Activated naive CD4-positive, alpha-beta T cell treated with anti-CD3 and anti-CD28 coated beads, Interleukin-2, amount 50 U/mL, for 24 hours (primary cell): ENCODE measurements at regions not wholly inside any gene's neighbourhood (a gene's known extent, or its start where the extent isn't known, plus 50 kb on each side); places are given as distances from the start of the nearest gene placed in this dataset.
A peak's percentile ranks its signal among the peaks of the same experiment; 100 is the strongest.
"Not testable (repeated sequence)": the region's sequence is repeated elsewhere in the genome, so short reads cannot be mapped to it uniquely, and the experiment has no call there.

Source experiments
- H3K27ac Mint-ChIP-seq: one replicate; pipeline ENCODE4 v1.8.0; 2021; ENCODE audit warnings: mild to moderate bottlenecking, mixed read lengths
- H3K27me3 Mint-ChIP-seq: one replicate; pipeline ENCODE4 v1.8.0; 2021; ENCODE audit warnings: mixed read lengths
- H3K36me3 Mint-ChIP-seq: one replicate; pipeline ENCODE4 v1.8.0; 2021; ENCODE audit warnings: mixed read lengths
- H3K4me1 Mint-ChIP-seq: one replicate; pipeline ENCODE4 v1.8.0; 2021; ENCODE audit warnings: mixed read lengths
- H3K4me3 Mint-ChIP-seq: one replicate; pipeline ENCODE4 v1.8.0; 2021; ENCODE audit warnings: mild to moderate bottlenecking, mixed read lengths
- H3K9me3 Mint-ChIP-seq: one replicate; pipeline ENCODE4 v1.8.0; 2021; ENCODE audit warnings: mixed read lengths

DNA sequence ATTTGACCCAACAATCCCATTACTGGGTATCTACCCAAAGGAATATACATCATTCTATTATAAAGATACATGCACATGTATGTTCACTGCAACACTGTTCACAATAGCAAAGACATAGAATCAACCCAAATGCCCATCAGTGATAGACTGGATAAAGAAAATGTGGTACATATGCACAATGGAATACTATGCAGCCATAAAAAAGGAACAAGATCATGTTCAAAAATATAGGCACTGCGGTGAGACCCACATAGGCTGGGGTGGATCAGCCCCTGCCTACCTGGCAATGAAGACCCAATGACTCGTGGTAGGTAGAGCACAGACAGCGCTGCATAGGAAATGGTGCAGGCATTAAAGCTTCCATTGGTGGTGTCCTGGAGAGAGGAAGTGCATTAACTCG, 88.6 kb upstream of the NFIL3 start:
- peaks cover 15% of the 10 kb centered on the region for H3K27me3 Mint-ChIP-seq
- not testable (repeated sequence) for H3K4me1 Mint-ChIP-seq, H3K27ac Mint-ChIP-seq, H3K36me3 Mint-ChIP-seq, H3K9me3 Mint-ChIP-seq, H3K4me3 Mint-ChIP-seq

DNA sequence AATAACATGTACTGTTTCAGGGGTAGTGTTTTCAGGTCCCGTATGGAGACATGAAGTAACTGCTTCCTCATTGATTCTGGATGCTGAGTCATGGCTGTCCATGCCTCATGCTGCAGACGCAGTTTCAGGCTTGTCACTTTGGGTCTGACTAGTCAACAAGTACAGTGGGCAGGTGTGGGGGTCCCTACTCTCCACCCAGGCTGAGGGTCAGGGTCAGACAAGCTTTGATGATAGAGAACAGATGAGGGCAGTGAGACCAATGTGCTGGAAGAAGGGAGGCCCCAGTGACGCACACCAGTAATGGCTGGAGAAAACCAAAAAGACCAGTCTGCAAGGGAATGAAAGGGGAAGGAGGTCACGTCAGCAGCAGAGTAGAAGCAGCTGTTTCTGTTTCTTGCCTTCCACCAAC, 80.0 kb upstream of the NFIL3 start:
- no peak overlapping the region for H3K27ac Mint-ChIP-seq
- H3K27me3 Mint-ChIP-seq: peaks cover 1% of the 10 kb centered on the region
- H3K4me3 Mint-ChIP-seq: no peak overlapping the region
- H3K4me1 Mint-ChIP-seq: no peaks in the 10 kb centered on the region
- H3K36me3 Mint-ChIP-seq: no peaks in the 10 kb centered on the region
- H3K9me3 Mint-ChIP-seq: no peaks in the 10 kb centered on the region

DNA sequence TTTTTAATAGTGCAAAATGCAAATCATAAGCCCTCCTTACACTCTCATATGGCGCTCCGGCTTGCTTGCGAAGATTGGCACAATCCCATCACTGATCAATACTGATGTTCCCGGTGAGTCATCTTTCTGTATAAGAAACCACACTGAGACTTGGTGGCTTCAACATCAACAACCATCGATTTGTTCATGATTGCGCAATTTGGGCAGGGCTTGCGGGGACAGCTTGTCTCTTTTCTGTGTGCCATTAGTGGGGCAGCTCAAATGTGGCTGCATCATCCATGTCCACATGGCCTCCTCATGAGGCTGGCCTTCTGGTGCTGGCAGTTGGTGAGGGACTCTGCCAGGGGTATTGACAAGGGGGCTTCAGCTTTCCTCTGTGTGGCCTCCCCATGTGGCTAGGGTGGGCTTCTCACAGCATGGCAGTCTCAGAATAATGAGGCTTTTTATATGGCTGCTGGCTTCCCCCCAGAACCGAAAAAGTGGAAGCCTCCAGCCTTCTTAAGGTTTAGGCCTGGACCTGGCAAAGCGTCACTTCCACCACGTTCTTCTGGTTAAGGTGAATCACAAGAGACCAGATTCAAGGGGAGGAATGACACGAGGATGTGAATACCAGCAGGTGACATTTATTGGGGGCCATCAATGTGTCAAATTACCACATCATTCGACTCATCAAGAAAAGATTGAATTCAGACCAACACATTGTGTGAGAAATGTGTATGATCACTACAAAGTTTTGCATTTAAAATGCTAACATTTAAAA, 79.5 kb upstream of the NFIL3 start:
- H3K27ac Mint-ChIP-seq: no peak overlapping the region
- H3K36me3 Mint-ChIP-seq: no peaks in the 10 kb centered on the region
- H3K27me3 Mint-ChIP-seq: peaks cover 1% of the 10 kb centered on the region
- no peaks in the 10 kb centered on the region for H3K9me3 Mint-ChIP-seq
- no peak overlapping the region for H3K4me3 Mint-ChIP-seq
- no peaks in the 10 kb centered on the region for H3K4me1 Mint-ChIP-seq

DNA sequence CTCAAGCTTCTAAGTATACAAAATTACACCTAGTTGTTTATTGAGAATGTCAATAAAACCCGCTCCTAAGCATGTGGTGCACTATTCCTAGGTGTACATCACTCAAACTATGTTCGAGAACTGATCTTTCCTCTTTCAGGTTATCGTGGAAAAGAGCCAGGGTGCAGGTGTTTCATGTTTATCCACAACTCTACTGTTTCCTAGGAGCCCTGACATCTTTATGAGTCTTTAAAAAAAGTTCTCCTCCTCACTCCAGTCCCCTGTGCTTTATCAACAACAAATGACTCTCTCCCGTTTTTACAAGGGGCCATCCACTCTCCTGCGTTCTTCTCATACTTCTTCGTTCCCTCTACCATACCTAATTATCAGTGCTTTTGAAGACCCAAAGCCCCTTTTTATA, 78.8 kb upstream of the NFIL3 start:
- Mint-ChIP-seq H3K27me3 (peaks cover under 1% of the 10 kb centered on the region), H3K9me3 (no peaks in the 10 kb centered on the region), H3K27ac (no peak overlapping the region), H3K36me3 (no peaks in the 10 kb centered on the region), H3K4me3 (no peak overlapping the region), H3K4me1 (no peaks in the 10 kb centered on the region)

DNA sequence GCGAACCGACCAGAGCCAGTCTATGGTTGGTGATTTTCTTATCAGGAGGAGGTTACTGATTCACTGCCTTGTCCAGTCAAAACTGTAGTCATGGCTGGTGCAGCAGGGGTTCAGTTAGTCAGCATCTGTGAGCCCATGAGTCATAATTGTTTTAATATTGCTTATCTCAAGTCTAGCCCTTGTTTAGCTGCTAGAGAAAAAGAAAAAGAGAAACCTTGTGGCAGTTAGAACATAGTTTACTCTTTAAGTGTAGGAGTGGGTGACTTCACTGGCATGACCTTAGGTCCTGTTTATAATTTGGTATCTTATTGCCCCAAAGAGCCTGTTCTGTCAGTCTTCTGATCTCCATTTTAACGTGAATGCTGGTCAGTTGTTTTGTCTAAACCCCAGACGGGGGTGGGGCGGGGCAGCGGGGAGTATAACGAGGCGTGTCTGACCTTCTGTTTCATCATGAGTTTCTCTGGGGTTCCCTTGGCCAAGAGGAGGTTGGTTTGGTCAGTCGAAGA, 76.9 kb upstream of the NFIL3 start:
- Mint-ChIP-seq H3K36me3 (no peaks in the 10 kb centered on the region), H3K4me3 (no peak overlapping the region), H3K4me1 (no peaks in the 10 kb centered on the region), H3K27ac (no peak overlapping the region), H3K9me3 (no peaks in the 10 kb centered on the region), H3K27me3 (peaks cover 5% of the 10 kb centered on the region)

DNA sequence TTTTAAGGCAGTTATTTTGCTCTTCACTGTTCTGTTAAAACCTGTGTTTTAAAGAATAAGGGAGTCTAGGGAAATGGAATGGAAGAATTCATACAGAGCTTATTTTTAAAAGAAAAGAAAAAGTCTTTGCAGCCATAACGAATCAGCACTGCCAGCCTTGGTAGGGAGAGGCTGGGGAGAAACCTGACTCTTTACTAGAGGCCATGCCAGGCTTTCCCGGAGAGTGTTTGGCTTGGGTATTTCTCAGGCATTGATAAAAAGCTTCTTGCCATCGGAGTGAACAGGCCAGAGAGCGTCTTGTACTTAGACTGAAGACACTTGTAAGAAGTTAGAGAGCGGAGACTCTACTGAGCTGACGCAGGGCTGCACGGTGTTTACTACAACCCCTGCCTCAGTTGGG, 72.7 kb upstream of the NFIL3 start:
- Mint-ChIP-seq H3K4me3 (no peak overlapping the region), H3K4me1 (no peaks in the 10 kb centered on the region), H3K27ac (no peak overlapping the region), H3K9me3 (no peaks in the 10 kb centered on the region), H3K36me3 (no peaks in the 10 kb centered on the region), H3K27me3 (peaks cover 12% of the 10 kb centered on the region)

DNA sequence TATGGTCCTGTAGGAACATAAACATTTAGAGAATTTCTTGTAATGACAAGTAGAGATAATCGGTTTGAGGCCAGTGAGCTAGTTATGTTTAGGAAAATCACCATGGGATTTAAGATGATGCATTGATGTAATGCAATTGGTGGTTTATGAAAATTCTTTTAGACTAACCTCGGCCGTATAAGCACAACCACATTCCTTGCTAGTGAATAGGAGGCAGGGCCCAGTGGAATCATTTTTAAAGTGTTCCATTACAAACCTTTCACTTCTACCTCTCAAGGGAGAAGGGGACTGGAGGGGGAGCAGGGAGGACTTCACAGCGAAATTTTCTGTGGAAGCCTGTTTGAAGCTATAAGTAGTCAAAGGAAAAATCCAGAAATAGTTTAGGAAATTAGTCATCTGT, 71.8 kb upstream of the NFIL3 start:
- Mint-ChIP-seq H3K9me3 (no peaks in the 10 kb centered on the region), H3K27me3 (peaks cover 15% of the 10 kb centered on the region), H3K36me3 (no peaks in the 10 kb centered on the region), H3K4me3 (no peak overlapping the region), H3K27ac (no peak overlapping the region), H3K4me1 (no peaks in the 10 kb centered on the region)

DNA sequence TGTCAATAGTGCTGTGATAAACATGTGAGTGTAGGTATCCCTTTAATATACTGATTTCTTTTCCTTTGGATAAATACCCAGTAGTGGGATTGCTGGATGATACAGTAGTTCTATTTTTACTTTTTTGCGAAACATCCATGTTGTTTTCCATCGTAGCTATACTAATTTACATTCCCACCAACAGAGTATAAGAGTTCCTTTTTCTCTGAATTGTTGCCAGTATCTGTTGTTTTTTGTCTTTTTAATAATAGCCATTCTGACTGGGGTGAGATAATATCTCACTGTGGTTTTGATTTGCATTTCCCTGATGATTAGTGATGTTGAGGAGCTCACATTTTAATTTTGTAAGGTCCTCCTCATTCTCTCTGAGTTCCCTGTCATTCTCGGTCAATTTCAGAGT, 71.1 kb upstream of the NFIL3 start:
- peaks cover 15% of the 10 kb centered on the region for H3K27me3 Mint-ChIP-seq
- H3K27ac Mint-ChIP-seq: no peak overlapping the region

DNA sequence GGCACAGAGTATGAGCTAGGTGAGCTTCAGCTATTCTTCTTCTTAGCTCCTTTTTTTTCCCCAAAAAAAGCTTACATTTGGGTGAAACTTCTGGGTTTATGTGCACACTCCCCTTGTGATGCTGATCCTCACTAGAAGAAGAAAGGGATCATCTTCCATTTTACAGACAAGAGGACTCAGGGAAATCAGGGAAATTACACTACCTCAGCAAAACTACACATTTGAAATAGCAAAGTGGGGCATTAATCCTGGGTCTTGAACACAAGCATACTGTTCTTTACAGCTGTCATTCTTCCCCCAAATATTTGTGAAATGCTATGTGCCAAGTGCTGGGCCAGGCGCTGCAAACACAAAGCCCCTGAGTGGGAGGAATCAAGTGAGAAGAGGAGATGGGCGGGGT, 68.6 kb upstream of the NFIL3 start:
- peaks cover 16% of the 10 kb centered on the region for H3K27me3 Mint-ChIP-seq
- H3K4me1 Mint-ChIP-seq: no peaks in the 10 kb centered on the region
- no peaks in the 10 kb centered on the region for H3K9me3 Mint-ChIP-seq
- H3K4me3 Mint-ChIP-seq: no peak overlapping the region
- H3K27ac Mint-ChIP-seq: no peak overlapping the region
- H3K36me3 Mint-ChIP-seq: no peaks in the 10 kb centered on the region

More for the DNA sequence above, 71.1 kb upstream of the NFIL3 start:
- H3K36me3 Mint-ChIP-seq: no peaks in the 10 kb centered on the region
- no peak overlapping the region for H3K4me3 Mint-ChIP-seq
- no peaks in the 10 kb centered on the region for H3K4me1 Mint-ChIP-seq
- H3K9me3 Mint-ChIP-seq: no peaks in the 10 kb centered on the region

DNA sequence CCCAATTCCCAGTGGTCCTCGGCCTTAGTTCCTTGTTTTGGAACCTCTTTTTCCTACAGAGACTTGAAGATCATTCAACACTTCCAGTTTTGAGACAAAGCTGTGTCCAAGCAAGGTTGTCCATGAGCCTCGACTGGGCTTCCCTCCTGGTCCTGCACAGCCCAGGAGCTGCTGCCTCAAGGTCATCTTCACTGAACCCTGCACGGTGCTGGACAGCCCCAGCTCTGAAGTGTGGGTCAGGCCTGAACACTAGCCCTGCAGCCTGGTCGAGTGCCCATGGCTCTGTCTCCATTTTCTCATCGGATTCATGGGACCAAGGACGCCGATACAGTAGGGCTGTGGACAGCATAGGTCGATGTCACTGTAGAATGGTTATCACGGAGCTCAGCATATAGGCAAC, 68.0 kb upstream of the NFIL3 start:
- peaks cover 16% of the 10 kb centered on the region for H3K27me3 Mint-ChIP-seq
- H3K27ac Mint-ChIP-seq: peak overlapping the region; percentile 24
- H3K9me3 Mint-ChIP-seq: no peaks in the 10 kb centered on the region
- no peaks in the 10 kb centered on the region for H3K4me1 Mint-ChIP-seq
- no peak overlapping the region for H3K4me3 Mint-ChIP-seq
- no peaks in the 10 kb centered on the region for H3K36me3 Mint-ChIP-seq

DNA sequence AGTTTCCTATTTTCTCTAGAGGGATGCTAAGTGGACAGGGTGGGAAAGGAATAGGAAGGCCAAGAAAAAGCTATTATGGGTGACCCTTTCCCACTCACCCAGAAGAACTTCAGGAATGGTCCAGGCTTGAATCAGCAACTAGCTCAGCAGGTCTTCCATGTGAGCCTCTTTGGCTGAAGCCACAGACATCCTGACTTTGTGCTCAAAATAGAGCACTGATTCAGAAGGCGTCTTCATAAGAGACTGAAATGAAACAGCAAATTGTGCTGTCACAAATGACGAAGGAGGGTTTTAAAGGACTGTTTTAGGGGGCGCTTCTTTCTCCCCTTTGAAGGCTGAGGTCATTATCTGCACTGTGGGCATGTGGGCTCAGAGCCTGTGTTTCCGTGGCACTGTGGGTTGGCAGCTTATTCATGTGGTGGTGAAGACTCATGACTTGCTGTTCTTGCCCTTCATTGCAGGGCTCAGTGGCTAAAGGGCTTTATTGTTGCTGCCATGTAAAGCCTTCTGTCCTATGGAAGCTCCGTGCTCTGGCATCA, 65.8 kb upstream of the NFIL3 start:
- H3K4me3 Mint-ChIP-seq: no peak overlapping the region
- no peaks in the 10 kb centered on the region for H3K36me3 Mint-ChIP-seq
- H3K4me1 Mint-ChIP-seq: no peaks in the 10 kb centered on the region
- no peaks in the 10 kb centered on the region for H3K9me3 Mint-ChIP-seq
- H3K27me3 Mint-ChIP-seq: peaks cover 11% of the 10 kb centered on the region
- H3K27ac Mint-ChIP-seq: no peak overlapping the region

DNA sequence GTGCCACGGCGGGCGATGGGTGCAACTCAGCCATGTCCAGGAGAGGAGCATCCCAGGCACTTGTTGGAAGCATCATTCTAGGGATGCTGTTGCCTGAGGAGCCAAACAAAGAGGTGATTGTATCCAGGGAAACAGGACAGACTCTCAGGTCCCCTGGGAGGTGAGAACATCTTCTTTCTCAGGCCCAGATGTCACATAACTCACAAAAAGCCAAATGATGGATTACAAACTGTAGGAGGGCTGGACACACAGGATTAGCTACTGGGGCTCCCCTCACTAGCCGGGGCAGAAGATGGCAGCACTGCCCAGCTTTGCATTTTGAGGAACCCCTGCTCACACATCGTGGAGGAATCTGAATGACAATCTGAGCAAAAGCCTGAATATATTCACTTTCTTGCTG, 64.7 kb upstream of the NFIL3 start:
- Mint-ChIP-seq H3K27ac (no peak overlapping the region), H3K9me3 (no peaks in the 10 kb centered on the region), H3K4me3 (no peak overlapping the region), H3K4me1 (no peaks in the 10 kb centered on the region), H3K27me3 (peaks cover 9% of the 10 kb centered on the region), H3K36me3 (no peaks in the 10 kb centered on the region)

DNA sequence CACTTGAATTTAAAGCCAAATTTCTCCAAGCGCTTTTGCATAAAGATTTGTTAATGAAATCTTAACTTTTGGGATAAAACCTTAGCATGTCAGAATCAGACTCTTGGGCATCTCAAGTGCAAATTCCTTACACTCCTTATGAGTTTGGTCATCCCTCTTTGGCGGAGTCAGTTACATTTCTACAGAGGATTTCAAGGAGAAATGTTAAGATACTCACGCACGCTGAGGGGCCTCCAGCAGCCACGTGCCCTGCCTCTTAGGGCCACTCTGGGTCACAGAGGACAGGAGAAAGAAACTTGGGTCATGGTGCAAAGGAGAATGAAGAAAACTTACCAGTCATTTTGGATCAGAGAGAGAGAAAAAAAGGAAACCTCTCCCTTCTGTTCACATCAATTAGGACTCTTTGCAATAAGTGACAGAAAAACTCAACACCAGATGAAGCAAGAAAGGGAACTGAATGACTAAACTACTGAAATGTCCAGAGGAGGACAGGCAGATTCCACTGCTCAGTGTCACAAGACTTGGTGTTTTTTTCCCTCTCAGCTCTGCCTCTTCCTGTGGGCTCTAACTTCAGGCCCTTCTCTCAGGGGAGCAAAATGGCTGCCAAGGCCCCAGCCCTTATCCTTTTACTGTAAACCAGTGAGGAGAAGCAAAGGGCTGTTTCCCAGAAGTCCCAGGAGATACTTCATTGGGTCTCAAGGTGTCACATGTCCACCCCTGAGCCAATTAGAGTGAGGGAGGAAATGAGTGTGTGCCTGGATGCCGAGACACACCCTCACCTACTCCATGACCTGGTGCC, 63.3 kb upstream of the NFIL3 start:
- peaks cover 8% of the 10 kb centered on the region for H3K27me3 Mint-ChIP-seq
- no peaks in the 10 kb centered on the region for H3K9me3 Mint-ChIP-seq
- no peaks in the 10 kb centered on the region for H3K36me3 Mint-ChIP-seq
- no peak overlapping the region for H3K4me3 Mint-ChIP-seq
- no peaks in the 10 kb centered on the region for H3K4me1 Mint-ChIP-seq
- no peak overlapping the region for H3K27ac Mint-ChIP-seq

DNA sequence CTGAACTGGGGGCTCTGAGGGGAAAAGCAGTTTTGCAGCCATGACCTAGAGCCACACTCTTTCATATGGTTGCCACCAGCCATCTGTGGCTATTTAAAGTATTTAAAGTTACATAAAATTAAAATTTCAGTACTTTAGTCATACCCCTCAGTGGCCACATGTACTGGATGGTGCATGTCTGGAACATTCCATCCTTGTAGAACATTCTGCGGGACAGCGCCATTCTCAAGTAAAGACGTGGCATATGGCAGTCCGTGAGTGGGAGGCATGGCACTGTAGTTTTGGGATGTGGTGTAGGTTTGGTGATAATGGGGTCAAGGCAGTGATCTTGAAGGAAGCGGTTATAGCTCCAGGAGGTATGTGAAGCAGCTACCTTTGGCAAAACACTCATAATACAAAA, 61.4 kb upstream of the NFIL3 start:
- Mint-ChIP-seq H3K9me3 (no peaks in the 10 kb centered on the region), H3K36me3 (no peaks in the 10 kb centered on the region), H3K27ac (no peak overlapping the region), H3K27me3 (peaks cover 9% of the 10 kb centered on the region), H3K4me1 (no peaks in the 10 kb centered on the region), H3K4me3 (no peak overlapping the region)

DNA sequence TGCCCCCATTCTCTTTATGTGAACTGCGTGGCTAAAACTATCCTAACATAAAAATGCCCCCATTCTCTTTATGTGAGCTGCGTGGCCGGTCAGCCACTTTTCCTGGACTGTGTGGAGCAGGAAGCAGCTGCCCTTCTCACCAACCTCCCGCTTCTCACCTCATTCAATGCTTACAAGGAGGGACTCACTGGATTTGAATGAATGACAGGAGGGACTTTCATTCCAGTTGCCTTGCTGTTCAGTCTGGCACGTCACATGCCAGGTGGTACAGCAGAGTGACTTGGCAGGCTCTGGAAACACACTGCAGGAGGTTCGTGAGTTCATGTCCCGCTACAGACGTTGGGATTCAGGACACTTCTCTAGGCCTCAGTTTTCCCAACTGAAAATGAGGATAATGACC, 60.2 kb upstream of the NFIL3 start:
- Mint-ChIP-seq H3K27ac (no peak overlapping the region), H3K4me1 (no peaks in the 10 kb centered on the region), H3K4me3 (no peak overlapping the region), H3K9me3 (no peaks in the 10 kb centered on the region), H3K27me3 (peaks cover 8% of the 10 kb centered on the region), H3K36me3 (no peaks in the 10 kb centered on the region)

DNA sequence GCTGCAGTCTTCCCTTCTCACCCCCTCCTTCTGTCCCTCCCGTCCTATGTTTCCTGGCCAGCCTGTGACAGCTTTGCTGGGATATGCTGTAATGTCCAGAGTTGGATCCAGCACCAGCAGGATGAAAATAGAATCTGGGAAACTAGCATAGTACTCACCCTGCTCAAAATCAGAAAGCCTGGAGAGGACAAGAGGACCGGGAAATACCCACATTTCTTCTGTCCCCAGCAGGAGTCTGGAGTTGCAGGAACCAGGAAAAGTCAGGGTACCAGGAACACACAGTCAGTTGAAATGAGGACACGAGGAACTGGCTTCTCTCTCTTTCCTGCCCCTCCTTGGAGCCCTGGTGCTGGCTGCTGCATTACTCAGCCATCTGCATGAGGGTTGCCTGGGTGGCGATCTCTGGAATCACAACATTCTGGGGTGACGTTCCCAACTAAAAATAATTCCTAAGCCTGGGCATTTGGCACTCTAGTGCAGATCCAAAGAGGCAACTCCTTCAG, 59.6 kb upstream of the NFIL3 start:
- H3K4me1 Mint-ChIP-seq: no peaks in the 10 kb centered on the region
- H3K36me3 Mint-ChIP-seq: no peaks in the 10 kb centered on the region
- no peaks in the 10 kb centered on the region for H3K9me3 Mint-ChIP-seq
- H3K27ac Mint-ChIP-seq: no peak overlapping the region
- peaks cover 9% of the 10 kb centered on the region for H3K27me3 Mint-ChIP-seq
- no peak overlapping the region for H3K4me3 Mint-ChIP-seq
